Body of pancreas (tissue), 4 donors: ENCODE measurements at regions not wholly inside any gene's neighbourhood (a gene's known extent, or its start where the extent isn't known, plus 50 kb on each side); places are given as distances from the start of the nearest gene placed in this dataset.

Experiments
- CTCF ChIP-seq, 7 experiments: fragments of 450-650 bp in 4 of 7; fragments of 200-600 bp in 3 of 7; sonication (generic) in 3 of 7; IDR thresholded peaks; one replicate each; pipeline ENCODE4 v1.5.1; 2016 to 2019; ENCODE audit warnings: antibody characterized with exemption in 7 of 7
- POLR2A ChIP-seq, 3 donors: fragments of 450-650 bp; IDR thresholded peaks; one replicate each; pipeline ENCODE4 v1.6.1; 2016; ENCODE audit warnings: antibody characterized with exemption in 3 of 3, mild to moderate bottlenecking in 2 of 3

GRCh38 chr5:93892481-93892880 is 151.1 kb upstream of the POU5F2 start:
- TF ChIP-seq POLR2A (IDR thresholded peaks at IDR 0.05) (no peak), CTCF (IDR thresholded peaks at IDR 0.05) (no peak)
